ENCODE measurements at regions not wholly inside any gene's neighbourhood (a gene's known extent, or its start where the extent isn't known, plus 50 kb on each side); places are given as distances from the start of the nearest gene placed in this dataset.

GRCh38 chr7:125747966-125748365, 818.3 kb upstream of the POT1 start:
- Mint-ChIP-seq H3K4me3 (no peak overlapping the region), H3K27ac (no peak overlapping the region), H3K36me3 (ENCODE audit: low read depth) (no peaks in the 10 kb centered on the region), H3K4me1 (no peaks in the 10 kb centered on the region), H3K27me3 (no peaks in the 10 kb centered on the region)
- no peaks in the 10 kb centered on the region for H3K9me3 ChIP-seq (ENCODE audit: control insufficient read depth, low read length, poor library complexity, severe bottlenecking)
- no peak for DNase-seq
- ATAC-seq: no peak

GRCh38 chr7:125746510-125746909, 816.9 kb upstream of the POT1 start:
- DNase-seq: no peak
- H3K4me3 Mint-ChIP-seq: no peak overlapping the region
- no peaks in the 10 kb centered on the region for H3K9me3 ChIP-seq (ENCODE audit: control insufficient read depth, low read length, poor library complexity, severe bottlenecking)
- H3K36me3 Mint-ChIP-seq (ENCODE audit: low read depth): no peaks in the 10 kb centered on the region
- no peak for ATAC-seq
- no peak overlapping the region for H3K27ac Mint-ChIP-seq
- H3K27me3 Mint-ChIP-seq: no peaks in the 10 kb centered on the region
- H3K4me1 Mint-ChIP-seq: no peaks in the 10 kb centered on the region

- ATAC-seq (no peak), DNase-seq (no peak)
- no peak overlapping the region for H3K27ac Mint-ChIP-seq
- no peaks in the 10 kb centered on the region for H3K36me3 Mint-ChIP-seq (ENCODE audit: low read depth)
- no peak overlapping the region for H3K4me3 Mint-ChIP-seq
- no peaks in the 10 kb centered on the region for H3K9me3 ChIP-seq (ENCODE audit: control insufficient read depth, low read length, poor library complexity, severe bottlenecking)
- H3K4me1 Mint-ChIP-seq: no peaks in the 10 kb centered on the region
- H3K27me3 Mint-ChIP-seq: no peaks in the 10 kb centered on the region
These were observed 797.6 kb upstream of the POT1 start for GRCh38 chr7:125727215-125727614.

- Mint-ChIP-seq H3K27ac (no peak overlapping the region), H3K4me1 (no peaks in the 10 kb centered on the region), H3K4me3 (no peak overlapping the region), H3K27me3 (no peaks in the 10 kb centered on the region), H3K36me3 (ENCODE audit: low read depth) (no peaks in the 10 kb centered on the region)
- DNase-seq: no peak
- no peaks in the 10 kb centered on the region for H3K9me3 ChIP-seq (ENCODE audit: control insufficient read depth, low read length, poor library complexity, severe bottlenecking)
- ATAC-seq: no peak
These were observed 766.0 kb upstream of the POT1 start for GRCh38 chr7:125695626-125696025.

GRCh38 chr7:125683156-125683555, 753.5 kb upstream of the POT1 start:
- no peak for ATAC-seq
- H3K27ac Mint-ChIP-seq: no peak overlapping the region
- H3K27me3 Mint-ChIP-seq: no peaks in the 10 kb centered on the region
- H3K4me1 Mint-ChIP-seq: no peaks in the 10 kb centered on the region
- H3K36me3 Mint-ChIP-seq (ENCODE audit: low read depth): no peaks in the 10 kb centered on the region
- no peaks in the 10 kb centered on the region for H3K9me3 ChIP-seq (ENCODE audit: control insufficient read depth, low read length, poor library complexity, severe bottlenecking)
- H3K4me3 Mint-ChIP-seq: no peak overlapping the region
- no peak for DNase-seq

- ATAC-seq (no peak), DNase-seq (no peak)
- no peaks in the 10 kb centered on the region for H3K4me1 Mint-ChIP-seq
- H3K27me3 Mint-ChIP-seq: no peaks in the 10 kb centered on the region
- no peak overlapping the region for H3K4me3 Mint-ChIP-seq
- no peaks in the 10 kb centered on the region for H3K36me3 Mint-ChIP-seq (ENCODE audit: low read depth)
- no peaks in the 10 kb centered on the region for H3K9me3 ChIP-seq (ENCODE audit: control insufficient read depth, low read length, poor library complexity, severe bottlenecking)
- no peak overlapping the region for H3K27ac Mint-ChIP-seq
These were observed 751.9 kb upstream of the POT1 start for GRCh38 chr7:125681508-125681907.

GRCh38 chr7:125678771-125679170, 749.1 kb upstream of the POT1 start:
- H3K4me1 Mint-ChIP-seq: no peaks in the 10 kb centered on the region
- DNase-seq (no peak), ATAC-seq (no peak)
- no peaks in the 10 kb centered on the region for H3K27me3 Mint-ChIP-seq
- H3K27ac Mint-ChIP-seq: no peak overlapping the region
- no peak overlapping the region for H3K4me3 Mint-ChIP-seq
- no peaks in the 10 kb centered on the region for H3K9me3 ChIP-seq (ENCODE audit: control insufficient read depth, low read length, poor library complexity, severe bottlenecking)
- no peaks in the 10 kb centered on the region for H3K36me3 Mint-ChIP-seq (ENCODE audit: low read depth)

- Mint-ChIP-seq H3K4me3 (no peak overlapping the region), H3K36me3 (ENCODE audit: low read depth) (no peaks in the 10 kb centered on the region), H3K27me3 (no peaks in the 10 kb centered on the region), H3K27ac (no peak overlapping the region), H3K4me1 (no peaks in the 10 kb centered on the region)
- H3K9me3 ChIP-seq (ENCODE audit: control insufficient read depth, low read length, poor library complexity, severe bottlenecking): no peaks in the 10 kb centered on the region
- ATAC-seq (no peak), DNase-seq (no peak)
These were observed 746.0 kb upstream of the POT1 start for GRCh38 chr7:125675640-125676039.

GRCh38 chr7:125675169-125675568, 745.5 kb upstream of the POT1 start:
- ATAC-seq: no peak
- no peaks in the 10 kb centered on the region for H3K9me3 ChIP-seq (ENCODE audit: control insufficient read depth, low read length, poor library complexity, severe bottlenecking)
- H3K36me3 Mint-ChIP-seq (ENCODE audit: low read depth): no peaks in the 10 kb centered on the region
- no peak overlapping the region for H3K27ac Mint-ChIP-seq
- DNase-seq: no peak
- no peak overlapping the region for H3K4me3 Mint-ChIP-seq
- H3K4me1 Mint-ChIP-seq: no peaks in the 10 kb centered on the region
- H3K27me3 Mint-ChIP-seq: no peaks in the 10 kb centered on the region

- DNase-seq: no peak
- no peaks in the 10 kb centered on the region for H3K9me3 ChIP-seq (ENCODE audit: control insufficient read depth, low read length, poor library complexity, severe bottlenecking)
- Mint-ChIP-seq H3K36me3 (ENCODE audit: low read depth) (no peaks in the 10 kb centered on the region), H3K4me1 (no peaks in the 10 kb centered on the region), H3K27ac (no peak overlapping the region), H3K27me3 (no peaks in the 10 kb centered on the region), H3K4me3 (no peak overlapping the region)
- ATAC-seq: no peak
These were observed 741.4 kb upstream of the POT1 start for GRCh38 chr7:125670926-125671572.

- no peaks in the 10 kb centered on the region for H3K36me3 Mint-ChIP-seq (ENCODE audit: low read depth)
- no peak overlapping the region for H3K4me3 Mint-ChIP-seq
- no peaks in the 10 kb centered on the region for H3K27me3 Mint-ChIP-seq
- no peaks in the 10 kb centered on the region for H3K4me1 Mint-ChIP-seq
- H3K27ac Mint-ChIP-seq: no peak overlapping the region
- ATAC-seq: no peak
- H3K9me3 ChIP-seq (ENCODE audit: control insufficient read depth, low read length, poor library complexity, severe bottlenecking): no peaks in the 10 kb centered on the region
- DNase-seq: no peak
These were observed 738.8 kb upstream of the POT1 start for GRCh38 chr7:125668321-125668993.

- no peak for ATAC-seq
- Mint-ChIP-seq H3K4me1 (no peaks in the 10 kb centered on the region), H3K27ac (no peak overlapping the region)
These were observed 735.0 kb upstream of the POT1 start for GRCh38 chr7:125664625-125665024.

GRCh38 chr7:125663961-125664360, 734.3 kb upstream of the POT1 start:
- Mint-ChIP-seq H3K27ac (no peak overlapping the region), H3K27me3 (no peaks in the 10 kb centered on the region), H3K4me3 (no peak overlapping the region), H3K36me3 (ENCODE audit: low read depth) (no peaks in the 10 kb centered on the region), H3K4me1 (no peaks in the 10 kb centered on the region)
- no peak for ATAC-seq
- peaks cover 2% of the 10 kb centered on the region for H3K9me3 ChIP-seq (ENCODE audit: control insufficient read depth, low read length, poor library complexity, severe bottlenecking)
- no peak for DNase-seq

More at GRCh38 chr7:125664625-125665024, 735.0 kb upstream of the POT1 start:
- Mint-ChIP-seq H3K27me3 (no peaks in the 10 kb centered on the region), H3K4me3 (no peak overlapping the region), H3K36me3 (ENCODE audit: low read depth) (no peaks in the 10 kb centered on the region)
- H3K9me3 ChIP-seq (ENCODE audit: control insufficient read depth, low read length, poor library complexity, severe bottlenecking): peaks cover 2% of the 10 kb centered on the region
- no peak for DNase-seq

GRCh38 chr7:125661677-125662076, 732.1 kb upstream of the POT1 start:
- Mint-ChIP-seq H3K4me1 (no peaks in the 10 kb centered on the region), H3K4me3 (no peak overlapping the region), H3K27me3 (no peaks in the 10 kb centered on the region), H3K27ac (no peak overlapping the region), H3K36me3 (ENCODE audit: low read depth) (no peaks in the 10 kb centered on the region)
- H3K9me3 ChIP-seq (ENCODE audit: control insufficient read depth, low read length, poor library complexity, severe bottlenecking): peaks cover 2% of the 10 kb centered on the region
- no peak for DNase-seq
- ATAC-seq: no peak
